ENCODE measurements at regions not wholly inside any gene's neighbourhood (a gene's known extent, or its start where the extent isn't known, plus 50 kb on each side); places are given as distances from the start of the nearest gene placed in this dataset.
"Not testable (repeated sequence)": the region's sequence is repeated elsewhere in the genome, so short reads cannot be mapped to it uniquely, and the experiment has no call there.

GRCh38 chr10:28127881-28128280 lies 129.0 kb upstream of the ODAD2 start:
- no peak for DNase-seq

- no peak for DNase-seq
Measured at GRCh38 chr10:28125701-28126100, 126.8 kb upstream of the ODAD2 start.

GRCh38 chr10:28120795-28121194 lies 121.9 kb upstream of the ODAD2 start:
- no peak for DNase-seq

- DNase-seq: no peak
Measured at GRCh38 chr10:28120043-28120749, 121.3 kb upstream of the ODAD2 start.

DNA sequence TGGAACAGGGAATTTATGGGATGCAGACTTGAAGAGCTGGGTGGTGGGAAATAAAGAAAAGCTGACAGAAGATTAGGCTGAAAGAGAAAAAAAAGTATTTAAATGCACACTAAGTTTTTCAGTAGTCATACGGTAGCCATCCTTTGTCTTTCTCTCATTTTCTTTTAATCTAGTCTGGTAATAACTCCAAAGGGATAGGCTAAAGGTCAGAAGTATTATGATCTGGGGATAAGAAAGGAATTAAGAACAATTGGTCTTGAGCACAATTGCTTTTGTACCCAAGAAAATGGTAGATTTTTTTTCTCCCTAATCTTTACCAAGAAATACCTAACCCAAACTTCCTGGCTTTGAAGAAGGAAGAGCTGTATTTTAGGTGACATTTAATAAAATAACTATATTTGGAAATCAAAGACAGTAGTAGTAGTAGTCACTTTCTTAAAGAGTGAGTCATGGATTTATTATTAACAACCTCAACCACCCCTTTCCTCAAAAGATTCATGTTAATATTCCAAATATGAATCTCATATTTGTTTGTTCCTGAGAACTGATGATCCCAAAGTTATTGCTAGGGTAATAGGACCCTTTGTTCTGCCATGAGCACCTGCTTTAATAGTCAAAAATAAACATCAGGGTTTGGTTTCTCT lies 120.2 kb upstream of the ODAD2 start:
- no peak for DNase-seq

DNA sequence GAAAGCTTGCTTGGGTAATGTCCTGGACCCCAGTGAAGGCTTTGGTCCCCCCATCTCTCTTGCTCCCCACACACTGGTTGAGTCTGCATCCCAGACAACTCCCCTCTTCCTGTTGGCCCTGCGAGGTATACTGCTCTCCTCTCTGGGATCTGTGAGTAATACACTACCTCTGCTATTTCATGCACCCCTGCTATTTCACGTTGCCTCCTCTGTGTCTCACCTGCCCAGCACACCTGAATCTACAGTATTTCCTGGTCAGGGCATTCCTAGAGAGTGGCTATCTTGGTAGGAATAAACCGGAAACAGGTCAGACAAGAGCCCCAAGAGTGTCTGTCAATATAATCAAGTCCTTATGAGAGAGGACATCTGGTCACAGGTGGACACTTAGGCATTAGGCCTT lies 114.3 kb upstream of the ODAD2 start:
- peak; percentile 4 for DNase-seq

- no peak for DNase-seq
Measured at GRCh38 chr10:28111712-28112111, 112.8 kb upstream of the ODAD2 start.

DNA sequence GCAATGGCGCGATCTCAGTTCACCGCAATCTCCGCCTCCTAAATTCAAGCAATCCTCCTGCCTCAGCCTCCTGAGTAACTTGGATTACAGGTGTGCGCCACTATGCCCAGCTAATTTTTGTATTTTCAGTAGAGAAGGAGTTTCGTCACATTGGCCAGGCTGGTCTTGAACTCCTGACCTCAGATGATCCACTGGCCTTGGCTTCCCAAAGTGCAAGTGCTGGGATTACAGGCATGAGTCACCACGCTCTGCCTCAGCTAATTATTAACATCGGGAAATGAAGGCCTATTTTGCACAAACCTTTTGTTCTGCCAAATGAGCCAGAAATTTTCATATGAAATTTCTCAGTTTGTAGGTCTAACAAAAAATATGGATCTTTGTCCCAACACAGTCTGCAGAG lies 106.7 kb upstream of the ODAD2 start:
- no peak for DNase-seq

DNA sequence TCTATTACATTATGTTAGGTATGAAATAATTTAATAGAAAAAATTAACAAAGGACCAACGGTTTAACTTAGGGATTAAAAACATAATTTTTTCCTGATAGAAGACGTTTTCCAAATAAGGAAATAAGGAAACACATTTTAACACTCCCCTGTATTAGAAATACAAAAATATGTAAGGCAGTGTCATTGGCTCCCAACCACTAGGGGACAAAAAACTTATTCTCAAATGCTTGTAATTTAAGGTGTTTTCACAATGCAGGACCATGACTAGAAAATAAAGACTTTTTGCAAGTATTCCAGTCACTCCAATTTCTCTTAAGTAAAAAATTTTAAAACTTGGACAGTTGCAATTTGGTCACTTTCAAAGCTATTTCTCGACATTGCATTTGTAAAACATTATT lies 98.8 kb upstream of the ODAD2 start:
- no peak for DNase-seq

DNA sequence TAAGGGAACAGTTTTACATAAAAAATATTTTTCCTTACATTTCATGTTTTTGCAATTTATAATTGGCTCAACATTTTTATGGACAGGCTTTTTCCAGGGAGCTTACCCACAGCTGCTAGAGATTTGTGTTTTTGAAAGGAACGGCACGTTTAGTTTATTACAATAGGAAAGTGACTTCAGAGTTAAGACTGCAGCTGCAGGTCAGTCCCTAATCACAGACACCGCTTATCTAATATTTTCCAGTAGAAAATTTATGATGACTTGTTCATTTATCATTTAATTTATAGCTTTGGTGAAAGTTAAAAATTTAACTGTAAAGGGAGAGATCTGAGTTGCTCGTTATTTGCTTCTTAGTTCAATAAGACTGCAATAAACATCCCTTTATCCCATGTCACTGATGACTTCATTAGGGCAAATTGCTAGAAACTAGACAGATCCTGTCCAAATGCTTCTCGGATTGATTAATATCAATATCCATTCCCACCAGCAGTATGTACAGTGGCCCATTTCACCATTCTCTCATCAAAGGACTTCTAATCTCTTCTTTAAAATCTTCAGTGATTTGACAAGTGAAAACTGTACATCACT lies 97.0 kb upstream of the ODAD2 start:
- DNase-seq: no peak

- no peak for DNase-seq
Measured at GRCh38 chr10:28094121-28094520, 95.2 kb upstream of the ODAD2 start.

GRCh38 chr10:28091913-28092312 lies 93.0 kb upstream of the ODAD2 start:
- no peak for DNase-seq

GRCh38 chr10:28090506-28090905 lies 91.6 kb upstream of the ODAD2 start:
- DNase-seq: no peak

DNA sequence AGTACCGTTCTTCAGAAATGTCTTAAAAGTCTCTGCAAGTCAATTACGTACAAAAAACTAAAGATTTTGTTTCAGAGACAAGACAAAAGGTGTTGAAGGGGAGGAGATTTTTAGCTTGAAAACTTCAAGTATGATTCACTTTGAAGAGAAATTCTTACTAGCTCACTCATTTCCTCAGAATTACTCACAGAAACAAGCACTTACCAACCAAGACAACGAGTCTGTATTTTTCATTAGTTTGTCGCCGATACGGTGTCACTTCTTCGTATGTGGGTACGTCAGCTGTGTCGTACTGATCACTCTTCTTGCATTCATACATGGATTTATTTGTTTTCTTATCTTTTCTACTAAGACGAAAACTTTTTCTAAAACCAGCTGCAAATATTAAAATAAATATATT lies 90.6 kb upstream of the ODAD2 start:
- no peak for DNase-seq

DNA sequence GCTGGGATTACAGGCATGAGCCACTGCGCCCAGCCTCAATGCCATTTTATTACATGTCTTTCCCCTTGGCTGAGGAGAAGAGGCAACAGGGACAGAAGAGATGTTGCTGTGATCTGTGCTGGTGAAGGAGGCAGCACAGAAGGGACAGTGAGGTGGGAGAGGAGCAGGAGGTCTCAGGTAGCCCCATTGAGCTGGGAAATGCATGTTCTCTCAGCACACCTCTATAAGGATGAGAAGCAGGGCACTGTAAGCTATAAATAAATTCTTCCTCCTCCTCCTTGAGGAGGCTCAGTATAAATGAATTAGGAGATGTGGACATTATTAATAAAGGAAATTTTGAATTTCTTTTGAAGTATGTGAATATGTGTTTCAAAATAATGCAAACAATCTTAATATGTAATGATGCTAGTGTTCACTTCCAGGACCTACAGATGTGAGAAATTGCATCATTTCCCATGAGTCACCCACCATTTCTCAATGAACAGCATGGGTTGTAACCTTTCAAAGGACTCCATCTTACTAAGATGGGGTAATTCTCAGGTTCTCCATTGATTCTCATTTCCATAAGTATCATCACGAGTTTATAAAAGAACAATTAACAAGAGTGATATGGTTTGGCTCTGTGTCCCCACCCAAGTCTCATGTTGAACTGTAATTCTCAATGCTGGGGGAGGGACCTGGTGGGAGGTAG lies 88.9 kb upstream of the ODAD2 start:
- no peak for DNase-seq

GRCh38 chr10:28085760-28086159 lies 86.9 kb upstream of the ODAD2 start:
- DNase-seq: not testable (repeated sequence)

GRCh38 chr10:28082885-28083284 lies 84.0 kb upstream of the ODAD2 start:
- no peak for DNase-seq

GRCh38 chr10:28082316-28082715 lies 83.4 kb upstream of the ODAD2 start:
- DNase-seq: no peak

- no peak for DNase-seq
Measured at GRCh38 chr10:28077889-28078288, 79.0 kb upstream of the ODAD2 start.

DNA sequence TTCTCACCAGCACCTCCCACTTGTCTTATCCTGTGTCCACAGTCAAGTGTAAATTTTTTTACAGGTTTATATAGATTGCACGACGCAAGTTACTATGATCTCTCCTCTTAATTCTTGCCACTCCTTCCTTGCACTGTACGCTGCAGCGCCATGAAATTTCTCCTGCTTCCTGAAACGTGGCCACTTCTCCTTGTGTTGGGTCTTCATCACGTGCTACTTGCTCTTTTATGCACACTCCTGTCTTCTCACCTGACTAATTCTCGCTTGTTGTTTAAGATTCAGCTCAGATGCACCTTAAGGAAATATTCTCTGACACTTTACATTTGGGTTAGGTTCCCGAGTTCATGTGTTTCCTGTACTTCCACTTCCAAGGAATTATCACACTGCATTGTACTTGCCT lies 76.5 kb upstream of the ODAD2 start:
- no peak for DNase-seq

- DNase-seq: no peak
Measured at GRCh38 chr10:28072573-28072972, 73.7 kb upstream of the ODAD2 start.

DNA sequence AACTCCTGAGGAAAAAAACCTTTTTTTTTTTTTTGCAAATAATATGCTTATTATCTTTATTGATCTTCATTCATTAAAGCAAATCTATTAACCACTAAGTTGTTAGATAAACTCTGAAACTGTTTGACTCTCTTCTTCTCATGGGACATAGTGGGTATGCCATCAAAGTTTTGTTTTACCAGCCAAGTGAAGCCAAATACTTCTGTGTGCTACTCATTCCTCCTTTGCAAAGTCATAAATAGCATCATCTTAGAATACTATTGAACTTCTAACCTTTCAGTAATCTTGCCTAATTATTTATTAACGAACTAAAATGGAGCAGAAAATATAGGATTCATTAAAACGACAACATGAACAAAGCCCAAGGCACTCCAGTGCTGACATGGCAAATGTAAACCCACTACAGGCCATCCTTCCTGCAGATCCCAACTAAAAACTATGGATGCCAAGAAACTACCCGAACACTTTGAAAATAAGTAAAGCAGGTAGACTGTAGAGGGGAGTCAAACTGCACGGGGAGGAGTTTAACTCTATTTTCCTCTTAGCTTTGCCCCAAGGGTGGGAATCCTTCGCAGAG lies 61.2 kb upstream of the ODAD2 start:
- no peak for DNase-seq

GRCh38 chr10:28058746-28059145 lies 59.9 kb upstream of the ODAD2 start:
- DNase-seq: no peak
